ENCODE measurements at regions not wholly inside any gene's neighbourhood (a gene's known extent, or its start where the extent isn't known, plus 50 kb on each side); places are given as distances from the start of the nearest gene placed in this dataset.

GRCh38 chr1:234720709-234721441 lies 110.9 kb upstream of the IRF2BP2 start (continued):
- TF ChIP-seq ZNF652 (CRISPR knock-in tag; IDR thresholded peaks at IDR 0.05; ENCODE audit: borderline replicate concordance, low read depth) (peak; percentile 77), ZNF430 (CRISPR knock-in tag; IDR thresholded peaks at IDR 0.05) (no peak), RFXANK (CRISPR knock-in tag; IDR thresholded peaks at IDR 0.05) (0 out of 2 replicates have a peak, but pooled peaks have one; percentile 17), ZNF333 (CRISPR knock-in tag; IDR thresholded peaks at IDR 0.05; ENCODE audit: borderline replicate concordance) (no peak), ZNF263 (CRISPR knock-in tag; IDR thresholded peaks at IDR 0.05) (peak; percentile 92)
- TF ChIP-seq, protein P1, sequence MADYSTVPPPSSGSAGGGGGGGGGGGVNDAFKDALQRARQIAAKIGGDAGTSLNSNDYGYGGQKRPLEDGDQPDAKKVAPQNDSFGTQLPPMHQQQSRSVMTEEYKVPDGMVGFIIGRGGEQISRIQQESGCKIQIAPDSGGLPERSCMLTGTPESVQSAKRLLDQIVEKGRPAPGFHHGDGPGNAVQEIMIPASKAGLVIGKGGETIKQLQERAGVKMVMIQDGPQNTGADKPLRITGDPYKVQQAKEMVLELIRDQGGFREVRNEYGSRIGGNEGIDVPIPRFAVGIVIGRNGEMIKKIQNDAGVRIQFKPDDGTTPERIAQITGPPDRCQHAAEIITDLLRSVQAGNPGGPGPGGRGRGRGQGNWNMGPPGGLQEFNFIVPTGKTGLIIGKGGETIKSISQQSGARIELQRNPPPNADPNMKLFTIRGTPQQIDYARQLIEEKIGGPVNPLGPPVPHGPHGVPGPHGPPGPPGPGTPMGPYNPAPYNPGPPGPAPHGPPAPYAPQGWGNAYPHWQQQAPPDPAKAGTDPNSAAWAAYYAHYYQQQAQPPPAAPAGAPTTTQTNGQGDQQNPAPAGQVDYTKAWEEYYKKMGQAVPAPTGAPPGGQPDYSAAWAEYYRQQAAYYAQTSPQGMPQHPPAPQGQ (CRISPR knock-in tag; IDR thresholded peaks at IDR 0.05; ENCODE audit: borderline replicate concordance), result 0 out of 2 replicates have a peak, but pooled peaks have one; percentile 15
- TF ChIP-seq, protein P2, sequence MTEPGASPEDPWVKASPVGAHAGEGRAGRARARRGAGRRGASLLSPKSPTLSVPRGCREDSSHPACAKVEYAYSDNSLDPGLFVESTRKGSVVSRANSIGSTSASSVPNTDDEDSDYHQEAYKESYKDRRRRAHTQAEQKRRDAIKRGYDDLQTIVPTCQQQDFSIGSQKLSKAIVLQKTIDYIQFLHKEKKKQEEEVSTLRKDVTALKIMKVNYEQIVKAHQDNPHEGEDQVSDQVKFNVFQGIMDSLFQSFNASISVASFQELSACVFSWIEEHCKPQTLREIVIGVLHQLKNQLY (CRISPR knock-in tag; IDR thresholded peaks at IDR 0.05), result peak; percentile 5; the same call in 1 of the 2 replicates
- TF ChIP-seq, protein P3, sequence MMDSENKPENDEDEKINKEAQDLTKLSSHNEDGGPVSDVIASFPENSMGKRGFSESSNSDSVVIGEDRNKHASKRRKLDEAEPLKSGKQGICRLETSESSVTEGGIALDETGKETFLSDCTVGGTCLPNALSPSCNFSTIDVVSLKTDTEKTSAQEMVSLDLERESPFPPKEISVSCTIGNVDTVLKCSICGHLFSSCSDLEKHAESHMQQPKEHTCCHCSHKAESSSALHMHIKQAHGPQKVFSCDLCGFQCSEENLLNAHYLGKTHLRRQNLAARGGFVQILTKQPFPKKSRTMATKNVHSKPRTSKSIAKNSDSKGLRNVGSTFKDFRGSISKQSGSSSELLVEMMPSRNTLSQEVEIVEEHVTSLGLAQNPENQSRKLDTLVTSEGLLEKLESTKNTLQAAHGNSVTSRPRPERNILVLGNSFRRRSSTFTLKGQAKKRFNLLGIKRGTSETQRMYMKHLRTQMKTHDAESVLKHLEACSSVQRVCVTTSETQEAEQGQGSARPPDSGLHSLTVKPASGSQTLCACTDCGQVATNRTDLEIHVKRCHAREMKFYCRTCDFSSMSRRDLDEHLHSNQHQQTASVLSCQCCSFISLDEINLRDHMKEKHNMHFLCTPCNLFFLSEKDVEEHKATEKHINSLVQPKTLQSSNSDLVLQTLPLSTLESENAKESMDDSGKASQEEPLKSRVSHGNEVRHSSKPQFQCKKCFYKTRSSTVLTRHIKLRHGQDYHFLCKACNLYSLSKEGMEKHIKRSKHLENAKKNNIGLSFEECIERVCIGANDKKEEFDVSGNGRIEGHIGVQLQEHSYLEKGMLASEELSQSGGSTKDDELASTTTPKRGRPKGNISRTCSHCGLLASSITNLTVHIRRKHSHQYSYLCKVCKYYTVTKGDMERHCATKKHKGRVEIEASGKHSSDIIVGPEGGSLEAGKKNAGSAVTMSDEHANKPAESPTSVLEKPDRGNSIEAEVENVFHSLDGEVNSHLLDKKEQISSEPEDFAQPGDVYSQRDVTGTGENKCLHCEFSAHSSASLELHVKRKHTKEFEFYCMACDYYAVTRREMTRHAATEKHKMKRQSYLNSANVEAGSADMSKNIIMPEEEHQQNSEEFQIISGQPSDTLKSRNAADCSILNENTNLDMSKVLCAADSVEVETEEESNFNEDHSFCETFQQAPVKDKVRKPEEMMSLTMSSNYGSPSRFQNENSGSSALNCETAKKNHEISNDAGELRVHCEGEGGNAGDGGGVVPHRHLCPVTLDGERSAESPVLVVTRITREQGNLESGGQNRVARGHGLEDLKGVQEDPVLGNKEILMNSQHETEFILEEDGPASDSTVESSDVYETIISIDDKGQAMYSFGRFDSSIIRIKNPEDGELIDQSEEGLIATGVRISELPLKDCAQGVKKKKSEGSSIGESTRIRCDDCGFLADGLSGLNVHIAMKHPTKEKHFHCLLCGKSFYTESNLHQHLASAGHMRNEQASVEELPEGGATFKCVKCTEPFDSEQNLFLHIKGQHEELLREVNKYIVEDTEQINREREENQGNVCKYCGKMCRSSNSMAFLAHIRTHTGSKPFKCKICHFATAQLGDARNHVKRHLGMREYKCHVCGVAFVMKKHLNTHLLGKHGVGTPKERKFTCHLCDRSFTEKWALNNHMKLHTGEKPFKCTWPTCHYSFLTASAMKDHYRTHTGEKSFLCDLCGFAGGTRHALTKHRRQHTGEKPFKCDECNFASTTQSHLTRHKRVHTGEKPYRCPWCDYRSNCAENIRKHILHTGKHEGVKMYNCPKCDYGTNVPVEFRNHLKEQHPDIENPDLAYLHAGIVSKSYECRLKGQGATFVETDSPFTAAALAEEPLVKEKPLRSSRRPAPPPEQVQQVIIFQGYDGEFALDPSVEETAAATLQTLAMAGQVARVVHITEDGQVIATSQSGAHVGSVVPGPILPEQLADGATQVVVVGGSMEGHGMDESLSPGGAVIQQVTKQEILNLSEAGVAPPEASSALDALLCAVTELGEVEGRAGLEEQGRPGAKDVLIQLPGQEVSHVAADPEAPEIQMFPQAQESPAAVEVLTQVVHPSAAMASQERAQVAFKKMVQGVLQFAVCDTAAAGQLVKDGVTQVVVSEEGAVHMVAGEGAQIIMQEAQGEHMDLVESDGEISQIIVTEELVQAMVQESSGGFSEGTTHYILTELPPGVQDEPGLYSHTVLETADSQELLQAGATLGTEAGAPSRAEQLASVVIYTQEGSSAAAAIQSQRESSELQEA (CRISPR knock-in tag; IDR thresholded peaks at IDR 0.05; ENCODE audit: not compliant biosample characterization), result no peak
